Activated T-helper 17 cell treated with anti-CD3 and anti-CD28 coated beads, Interleukin-2, amount 50 U/mL, for 72 hours (primary cell): ENCODE measurements at regions not wholly inside any gene's neighbourhood (a gene's known extent, or its start where the extent isn't known, plus 50 kb on each side); places are given as distances from the start of the nearest gene placed in this dataset.

ENCODE experiments used
- ATAC-seq: fragments of 150-1000 bp; cut with Tn5 transposase; replicated peaks from 2 replicates; pipeline ENCODE4 v1.10.0; 2021; ENCODE audit warnings: mild to moderate bottlenecking, moderate library complexity
- H3K27ac Mint-ChIP-seq: one replicate; pipeline ENCODE4 v1.8.0; 2022; ENCODE audit warnings: mixed read lengths
- H3K27me3 Mint-ChIP-seq: one replicate; pipeline ENCODE4 v1.8.0; 2022; ENCODE audit warnings: mixed read lengths
- H3K36me3 Mint-ChIP-seq: one replicate; pipeline ENCODE4 v1.8.0; 2022; ENCODE audit warnings: low read depth, mild to moderate bottlenecking, mixed read lengths
- H3K4me1 Mint-ChIP-seq: one replicate; pipeline ENCODE4 v1.8.0; 2022; ENCODE audit warnings: mixed read lengths
- H3K4me3 Mint-ChIP-seq: one replicate; pipeline ENCODE4 v1.8.0; 2022; ENCODE audit warnings: mild to moderate bottlenecking, mixed read lengths
- H3K9me3 Mint-ChIP-seq: one replicate; pipeline ENCODE4 v1.8.0; 2022; ENCODE audit warnings: mixed read lengths

- Mint-ChIP-seq H3K9me3 (no peaks in the 10 kb centered on the region), H3K4me3 (no peak overlapping the region), H3K27ac (no peak overlapping the region), H3K36me3 (no peaks in the 10 kb centered on the region), H3K27me3 (peaks cover 18% of the 10 kb centered on the region), H3K4me1 (no peaks in the 10 kb centered on the region)
- no peak for ATAC-seq
Measured at GRCh38 chr17:73895157-73895556, 250.9 kb upstream of the SDK2 start.

- Mint-ChIP-seq H3K4me1 (peaks cover 4% of the 10 kb centered on the region), H3K27me3 (peaks cover 30% of the 10 kb centered on the region), H3K4me3 (no peak overlapping the region), H3K36me3 (no peaks in the 10 kb centered on the region), H3K27ac (no peak overlapping the region), H3K9me3 (no peaks in the 10 kb centered on the region)
- ATAC-seq: no peak
Measured at GRCh38 chr17:73896966-73897365, 252.7 kb upstream of the SDK2 start.

GRCh38 chr17:73899839-73900238 lies 255.6 kb upstream of the SDK2 start:
- Mint-ChIP-seq H3K27ac (no peak overlapping the region), H3K4me3 (no peak overlapping the region), H3K27me3 (peaks cover 34% of the 10 kb centered on the region), H3K36me3 (no peaks in the 10 kb centered on the region), H3K4me1 (peaks cover 4% of the 10 kb centered on the region), H3K9me3 (no peaks in the 10 kb centered on the region)
- ATAC-seq: no peak

GRCh38 chr17:73900516-73900915 lies 256.3 kb upstream of the SDK2 start:
- Mint-ChIP-seq H3K27ac (no peak overlapping the region), H3K9me3 (no peaks in the 10 kb centered on the region), H3K4me1 (peaks cover 4% of the 10 kb centered on the region), H3K27me3 (peaks cover 31% of the 10 kb centered on the region), H3K36me3 (no peaks in the 10 kb centered on the region), H3K4me3 (no peak overlapping the region)
- ATAC-seq: no peak

GRCh38 chr17:73901249-73901648 lies 257.0 kb upstream of the SDK2 start:
- Mint-ChIP-seq H3K4me1 (peaks cover 4% of the 10 kb centered on the region), H3K27ac (no peak overlapping the region), H3K4me3 (peak overlapping the region; percentile 82), H3K27me3 (peaks cover 32% of the 10 kb centered on the region), H3K36me3 (no peaks in the 10 kb centered on the region), H3K9me3 (no peaks in the 10 kb centered on the region)
- ATAC-seq: no peak

- peak; percentile 46 for ATAC-seq
Measured at GRCh38 chr17:73901661-73902415, 257.6 kb upstream of the SDK2 start.

GRCh38 chr17:73902416-73903181 lies 258.4 kb upstream of the SDK2 start:
- peak overlapping the region; percentile 82 for H3K4me3 Mint-ChIP-seq
- H3K27ac Mint-ChIP-seq: no peak overlapping the region
- H3K27me3 Mint-ChIP-seq: peaks cover 34% of the 10 kb centered on the region

More at GRCh38 chr17:73901661-73902415, 257.6 kb upstream of the SDK2 start:
- Mint-ChIP-seq H3K4me3 (peak overlapping the region; percentile 82), H3K27ac (peak overlapping the region; percentile 34), H3K27me3 (peaks cover 32% of the 10 kb centered on the region), H3K4me1 (peaks cover 4% of the 10 kb centered on the region), H3K9me3 (no peaks in the 10 kb centered on the region), H3K36me3 (no peaks in the 10 kb centered on the region)

GRCh38 chr17:73906896-73907870 lies 262.9 kb upstream of the SDK2 start:
- Mint-ChIP-seq H3K9me3 (no peaks in the 10 kb centered on the region), H3K4me3 (no peak overlapping the region), H3K27me3 (peaks cover 38% of the 10 kb centered on the region), H3K36me3 (no peaks in the 10 kb centered on the region), H3K4me1 (no peaks in the 10 kb centered on the region), H3K27ac (no peak overlapping the region)
- ATAC-seq: no peak

More at GRCh38 chr17:73902416-73903181, 258.4 kb upstream of the SDK2 start:
- no peaks in the 10 kb centered on the region for H3K36me3 Mint-ChIP-seq
- no peaks in the 10 kb centered on the region for H3K9me3 Mint-ChIP-seq
- H3K4me1 Mint-ChIP-seq: peaks cover 4% of the 10 kb centered on the region
- no peak for ATAC-seq

GRCh38 chr17:73909186-73909585 lies 264.9 kb upstream of the SDK2 start:
- H3K27me3 Mint-ChIP-seq: peaks cover 40% of the 10 kb centered on the region
- no peaks in the 10 kb centered on the region for H3K9me3 Mint-ChIP-seq
- no peak for ATAC-seq
- no peaks in the 10 kb centered on the region for H3K4me1 Mint-ChIP-seq
- H3K4me3 Mint-ChIP-seq: no peak overlapping the region
- no peak overlapping the region for H3K27ac Mint-ChIP-seq
- H3K36me3 Mint-ChIP-seq: no peaks in the 10 kb centered on the region

GRCh38 chr17:73910206-73910605 lies 266.0 kb upstream of the SDK2 start:
- Mint-ChIP-seq H3K27me3 (peaks cover 43% of the 10 kb centered on the region), H3K9me3 (no peaks in the 10 kb centered on the region)

GRCh38 chr17:73910821-73911515 lies 266.7 kb upstream of the SDK2 start:
- ATAC-seq: no peak
- Mint-ChIP-seq H3K27me3 (peaks cover 44% of the 10 kb centered on the region), H3K4me3 (no peak overlapping the region), H3K36me3 (no peaks in the 10 kb centered on the region), H3K9me3 (no peaks in the 10 kb centered on the region), H3K4me1 (no peaks in the 10 kb centered on the region), H3K27ac (no peak overlapping the region)

More at GRCh38 chr17:73910206-73910605, 266.0 kb upstream of the SDK2 start:
- Mint-ChIP-seq H3K36me3 (no peaks in the 10 kb centered on the region), H3K4me3 (no peak overlapping the region), H3K27ac (no peak overlapping the region), H3K4me1 (no peaks in the 10 kb centered on the region)
- ATAC-seq: no peak

- H3K36me3 Mint-ChIP-seq: no peaks in the 10 kb centered on the region
- no peak overlapping the region for H3K27ac Mint-ChIP-seq
- no peak for ATAC-seq
- H3K27me3 Mint-ChIP-seq: peaks cover 42% of the 10 kb centered on the region
- H3K4me1 Mint-ChIP-seq: no peaks in the 10 kb centered on the region
- no peak overlapping the region for H3K4me3 Mint-ChIP-seq
- H3K9me3 Mint-ChIP-seq: no peaks in the 10 kb centered on the region
Measured at GRCh38 chr17:73911726-73912372, 267.6 kb upstream of the SDK2 start.

- Mint-ChIP-seq H3K9me3 (no peaks in the 10 kb centered on the region), H3K27me3 (peaks cover 47% of the 10 kb centered on the region), H3K4me3 (no peak overlapping the region), H3K36me3 (no peaks in the 10 kb centered on the region), H3K4me1 (no peaks in the 10 kb centered on the region), H3K27ac (no peak overlapping the region)
- no peak for ATAC-seq
Measured at GRCh38 chr17:73912373-73912746, 268.1 kb upstream of the SDK2 start.
